ENCODE measurements at regions not wholly inside any gene's neighbourhood (a gene's known extent, or its start where the extent isn't known, plus 50 kb on each side); places are given as distances from the start of the nearest gene placed in this dataset.

- Mint-ChIP-seq H3K27me3 (peaks cover 30% of the 10 kb centered on the region), H3K9me3 (ENCODE audit: low read depth) (no peaks in the 10 kb centered on the region), H3K36me3 (no peaks in the 10 kb centered on the region), H3K4me3 (no peak overlapping the region), H3K4me1 (peaks cover 4% of the 10 kb centered on the region), H3K27ac (no peak overlapping the region)
- ATAC-seq (no peak), DNase-seq (no peak)
- CTCF ChIA-PET, result interaction anchor here (0.7 to 3.7 kb wide), 5 partner anchors 8 to 195 kb away, joined by 3 to 17 read pairs (median 4); no protein-coding TSS in a partner anchor
These were observed 72.1 kb upstream of the GRAMD2B start for GRCh38 chr5:126351153-126351552.

DNA sequence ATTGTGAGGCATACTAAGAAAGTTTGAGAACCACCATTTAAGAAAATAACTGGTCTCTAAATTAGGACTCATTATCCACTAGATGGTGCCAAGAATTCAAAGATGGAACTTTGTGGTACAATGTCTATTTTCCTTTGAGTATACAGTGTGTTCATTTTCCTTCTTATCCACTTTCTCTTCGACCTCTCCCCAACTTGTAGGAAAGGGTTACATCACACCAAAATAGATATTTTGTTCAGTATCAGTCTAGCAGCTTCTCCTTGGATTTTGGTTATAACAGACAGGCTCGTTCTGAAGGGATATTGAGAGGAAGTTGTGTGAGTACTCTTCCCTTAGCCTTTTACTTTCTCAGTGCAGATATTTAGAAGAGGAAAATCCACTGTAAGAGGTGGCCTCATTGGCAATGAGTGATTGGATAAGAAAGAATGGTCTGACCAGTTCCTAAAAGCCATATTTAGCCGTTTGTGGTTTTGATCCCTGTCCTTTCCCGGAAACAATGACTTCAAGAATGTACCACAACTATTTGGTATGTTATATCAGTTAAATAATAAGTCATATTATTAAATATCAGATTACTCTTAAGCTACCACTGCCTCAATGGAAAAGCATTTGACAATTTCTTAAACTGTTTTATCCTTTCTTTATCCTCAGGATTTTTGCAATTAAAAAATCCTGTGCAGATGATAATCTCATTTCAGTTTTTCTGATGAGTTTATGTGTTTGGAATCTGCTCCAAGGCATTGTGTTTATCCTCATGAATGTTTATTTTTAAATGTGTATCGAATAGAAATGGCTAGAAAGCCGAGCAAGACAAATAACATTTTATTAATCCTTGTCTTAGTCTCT lies 69.0 kb upstream of the GRAMD2B start:
- Mint-ChIP-seq H3K4me1 (peaks cover 12% of the 10 kb centered on the region), H3K27me3 (peaks cover 21% of the 10 kb centered on the region), H3K36me3 (no peaks in the 10 kb centered on the region), H3K9me3 (ENCODE audit: low read depth) (no peaks in the 10 kb centered on the region), H3K4me3 (no peak overlapping the region), H3K27ac (no peak overlapping the region)
- CTCF ChIA-PET, result interaction anchor here (0.9 to 3.9 kb wide), 9 partner anchors 9 to 188 kb away, joined by 3 to 25 read pairs (median 4); no protein-coding TSS in a partner anchor
- peak; percentile 36 for ATAC-seq
- no peak for DNase-seq

DNA sequence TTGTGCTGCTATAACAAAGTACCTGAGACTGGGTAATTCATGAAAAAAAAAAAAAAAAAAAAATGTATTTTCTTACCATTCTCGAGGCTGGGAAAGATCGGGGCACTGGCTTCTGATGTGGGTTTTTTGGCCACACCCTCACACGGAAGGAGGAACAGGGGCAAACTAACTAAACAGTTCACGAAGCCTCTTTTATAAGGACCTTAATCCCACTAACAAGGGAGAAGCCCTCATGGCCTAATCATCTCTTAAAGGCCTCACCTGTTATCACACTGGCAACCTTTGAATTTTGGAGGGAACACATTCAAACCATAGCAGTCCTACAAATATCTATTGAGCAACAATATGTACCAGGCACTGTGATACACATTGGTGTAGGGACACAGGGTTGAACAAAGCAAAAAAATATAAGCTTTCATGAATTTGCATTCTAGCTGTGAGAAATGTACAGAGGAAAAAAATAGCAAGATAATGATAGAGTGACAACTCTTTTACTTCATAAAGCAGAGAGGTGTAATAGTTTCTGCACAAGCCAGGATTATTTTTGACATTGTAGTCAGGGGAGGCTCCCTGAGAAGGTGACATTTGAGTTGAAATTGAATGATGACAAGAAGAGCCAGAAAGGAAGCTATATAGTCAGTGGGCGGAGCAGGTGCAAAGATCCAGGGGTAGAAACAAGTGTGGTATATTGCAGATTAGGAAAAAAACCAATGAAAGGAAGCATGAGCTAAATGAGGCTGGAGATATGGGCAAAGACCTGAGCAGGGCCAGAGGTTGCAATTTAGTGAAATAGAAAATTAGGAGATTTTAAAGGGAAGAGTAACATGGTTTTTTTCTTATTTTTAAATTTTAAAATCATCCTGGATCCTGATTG lies 68.1 kb upstream of the GRAMD2B start:
- H3K36me3 Mint-ChIP-seq, result no peaks in the 10 kb centered on the region
- DNase-seq (no peak), ATAC-seq (no peak)
- CTCF ChIA-PET, result interaction anchor here (0.9 to 3.9 kb wide), 5 partner anchors 144 to 187 kb away, joined by 3 to 25 read pairs (median 5); no protein-coding TSS in a partner anchor
- H3K4me1 Mint-ChIP-seq, result peaks cover 14% of the 10 kb centered on the region
- no peaks in the 10 kb centered on the region for H3K9me3 Mint-ChIP-seq (ENCODE audit: low read depth)
- peaks cover 22% of the 10 kb centered on the region for H3K27me3 Mint-ChIP-seq
- no peak overlapping the region for H3K4me3 Mint-ChIP-seq
- H3K27ac Mint-ChIP-seq, result no peak overlapping the region

GRCh38 chr5:126355940-126356339 lies 67.3 kb upstream of the GRAMD2B start:
- H3K27me3 Mint-ChIP-seq, result peaks cover 28% of the 10 kb centered on the region
- CTCF ChIA-PET, result interaction anchor here (3.8 to 3.9 kb wide), 2 partner anchors 144 to 184 kb away, joined by 18 to 25 read pairs; no protein-coding TSS in a partner anchor
- no peaks in the 10 kb centered on the region for H3K9me3 Mint-ChIP-seq (ENCODE audit: low read depth)

GRCh38 chr5:126357585-126358342 lies 65.4 kb upstream of the GRAMD2B start:
- Mint-ChIP-seq H3K27me3 (peaks cover 25% of the 10 kb centered on the region), H3K4me3 (no peak overlapping the region), H3K27ac (no peak overlapping the region), H3K36me3 (no peaks in the 10 kb centered on the region), H3K4me1 (peaks cover 18% of the 10 kb centered on the region), H3K9me3 (ENCODE audit: low read depth) (no peaks in the 10 kb centered on the region)
- no peak for ATAC-seq
- no peak for DNase-seq
- CTCF ChIA-PET, result interaction anchor here (0.8 to 2.0 kb wide), 5 partner anchors 8 to 185 kb away, joined by 3 to 9 read pairs (median 4); no protein-coding TSS in a partner anchor

More at GRCh38 chr5:126355940-126356339, 67.3 kb upstream of the GRAMD2B start:
- Mint-ChIP-seq H3K36me3 (no peaks in the 10 kb centered on the region), H3K27ac (no peak overlapping the region), H3K4me3 (no peak overlapping the region), H3K4me1 (peaks cover 18% of the 10 kb centered on the region)
- ATAC-seq (no peak), DNase-seq (no peak)

GRCh38 chr5:126358525-126358924 lies 64.7 kb upstream of the GRAMD2B start:
- no peak overlapping the region for H3K4me3 Mint-ChIP-seq
- H3K9me3 Mint-ChIP-seq (ENCODE audit: low read depth), result no peaks in the 10 kb centered on the region
- H3K27ac Mint-ChIP-seq, result no peak overlapping the region
- CTCF ChIA-PET, result interaction anchor here (0.8 to 2.0 kb wide), 4 partner anchors 9 to 185 kb away, joined by 3 to 9 read pairs (median 4); no protein-coding TSS in a partner anchor
- peaks cover 19% of the 10 kb centered on the region for H3K27me3 Mint-ChIP-seq
- ATAC-seq (peak; percentile 53), DNase-seq (peak; percentile 51)
- H3K36me3 Mint-ChIP-seq, result no peaks in the 10 kb centered on the region
- H3K4me1 Mint-ChIP-seq, result peaks cover 18% of the 10 kb centered on the region

- no peak for ATAC-seq
- Mint-ChIP-seq H3K9me3 (ENCODE audit: low read depth) (no peaks in the 10 kb centered on the region), H3K27me3 (peaks cover 19% of the 10 kb centered on the region)
These were observed 63.3 kb upstream of the GRAMD2B start for GRCh38 chr5:126359884-126360283.

GRCh38 chr5:126360467-126360866 lies 62.7 kb upstream of the GRAMD2B start:
- CTCF ChIA-PET, result interaction anchor here (1.0 to 1.7 kb wide), 2 partner anchors 9 to 140 kb away, joined by 3 to 8 read pairs; no protein-coding TSS in a partner anchor
- H3K9me3 Mint-ChIP-seq (ENCODE audit: low read depth), result no peaks in the 10 kb centered on the region
- H3K27ac Mint-ChIP-seq, result no peak overlapping the region
- peaks cover 16% of the 10 kb centered on the region for H3K4me1 Mint-ChIP-seq
- DNase-seq (no peak), ATAC-seq (no peak)
- peaks cover 13% of the 10 kb centered on the region for H3K27me3 Mint-ChIP-seq
- H3K36me3 Mint-ChIP-seq, result no peaks in the 10 kb centered on the region
- no peak overlapping the region for H3K4me3 Mint-ChIP-seq

More at GRCh38 chr5:126359884-126360283, 63.3 kb upstream of the GRAMD2B start:
- Mint-ChIP-seq H3K4me1 (peaks cover 16% of the 10 kb centered on the region), H3K27ac (no peak overlapping the region), H3K4me3 (no peak overlapping the region), H3K36me3 (no peaks in the 10 kb centered on the region)
- DNase-seq, result no peak
- CTCF ChIA-PET, result interaction anchor here (1.0 to 1.7 kb wide), 2 partner anchors 10 to 140 kb away, joined by 3 to 8 read pairs; no protein-coding TSS in a partner anchor

DNA sequence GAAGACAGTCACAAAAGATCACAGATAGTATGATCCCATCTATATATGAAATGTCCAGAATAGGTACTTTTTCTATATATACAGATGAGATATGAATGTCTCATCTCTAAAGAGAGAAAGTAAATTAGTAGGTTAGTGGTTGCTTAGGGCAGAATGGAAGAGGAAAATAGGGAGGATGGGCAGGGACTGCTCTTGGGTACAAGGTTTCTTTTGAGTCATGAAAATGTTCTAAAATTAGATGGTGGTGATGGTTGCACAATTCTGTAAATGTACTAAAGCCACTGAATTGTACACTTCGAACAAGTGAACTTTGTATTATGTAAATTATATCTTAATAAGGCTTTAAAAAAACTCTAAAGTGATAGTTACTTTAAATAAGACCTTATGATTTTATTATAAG lies 59.6 kb upstream of the GRAMD2B start:
- H3K27me3 Mint-ChIP-seq, result peaks cover 11% of the 10 kb centered on the region
- H3K4me1 Mint-ChIP-seq, result peaks cover 10% of the 10 kb centered on the region
- H3K4me3 Mint-ChIP-seq, result no peak overlapping the region
- H3K27ac Mint-ChIP-seq, result no peak overlapping the region
- H3K9me3 Mint-ChIP-seq (ENCODE audit: low read depth), result no peaks in the 10 kb centered on the region
- ATAC-seq (no peak), DNase-seq (no peak)
- H3K36me3 Mint-ChIP-seq, result no peaks in the 10 kb centered on the region
- CTCF ChIA-PET, result no interaction called here

GRCh38 chr5:126364206-126364902 lies 58.9 kb upstream of the GRAMD2B start:
- CTCF ChIA-PET, result no interaction called here
- DNase-seq, result no peak
- no peaks in the 10 kb centered on the region for H3K9me3 Mint-ChIP-seq (ENCODE audit: low read depth)
- H3K36me3 Mint-ChIP-seq, result no peaks in the 10 kb centered on the region
- H3K27me3 Mint-ChIP-seq, result peaks cover 11% of the 10 kb centered on the region
- H3K4me3 Mint-ChIP-seq, result no peak overlapping the region
- H3K4me1 Mint-ChIP-seq, result peaks cover 8% of the 10 kb centered on the region
- ATAC-seq, result no peak
- no peak overlapping the region for H3K27ac Mint-ChIP-seq

GRCh38 chr5:126365446-126366198 lies 57.6 kb upstream of the GRAMD2B start:
- Mint-ChIP-seq H3K27ac (no peak overlapping the region), H3K4me3 (no peak overlapping the region), H3K4me1 (peaks cover 4% of the 10 kb centered on the region), H3K9me3 (ENCODE audit: low read depth) (no peaks in the 10 kb centered on the region), H3K27me3 (peaks cover under 1% of the 10 kb centered on the region), H3K36me3 (no peaks in the 10 kb centered on the region)
- DNase-seq, result no peak
- no peak for ATAC-seq
- CTCF ChIA-PET, result no interaction called here

DNA sequence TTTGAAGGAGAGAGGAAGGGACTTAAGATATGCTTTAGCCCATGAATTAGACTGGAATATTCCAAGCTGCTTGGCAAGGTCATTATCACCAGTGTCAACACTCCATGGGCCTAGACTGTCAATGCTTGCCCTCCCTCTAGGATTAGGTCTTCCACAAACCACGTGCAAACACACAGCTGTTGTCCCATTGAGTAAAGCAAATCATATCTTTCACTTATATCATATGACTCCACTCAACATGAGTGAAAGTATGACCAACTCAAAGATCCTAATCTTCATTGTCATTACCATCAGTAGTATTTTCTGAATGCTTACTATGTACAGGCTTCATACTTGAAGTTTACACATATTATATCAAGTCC lies 57.0 kb upstream of the GRAMD2B start:
- CTCF ChIA-PET, result no interaction called here
- ATAC-seq, result no peak
- H3K4me3 Mint-ChIP-seq, result no peak overlapping the region
- H3K4me1 Mint-ChIP-seq, result peaks cover 2% of the 10 kb centered on the region
- no peak overlapping the region for H3K27ac Mint-ChIP-seq
- DNase-seq, result no peak
- H3K9me3 Mint-ChIP-seq (ENCODE audit: low read depth), result no peaks in the 10 kb centered on the region
- H3K27me3 Mint-ChIP-seq, result no peaks in the 10 kb centered on the region
- H3K36me3 Mint-ChIP-seq, result no peaks in the 10 kb centered on the region

Measured in activated CD8-positive, alpha-beta memory T cell treated with anti-CD3 and anti-CD28 coated beads, Interleukin-2, amount 10 ng/mL, durations not matched to agents 7 days and 5 days (primary cell).